OCI-LY3 (cell line): ENCODE measurements at regions not wholly inside any gene's neighbourhood (a gene's known extent, or its start where the extent isn't known, plus 50 kb on each side); places are given as distances from the start of the nearest gene placed in this dataset.

Experiments
- CTCF ChIP-seq: fragments of 200-600, 300-600 bp; sonication (generic); IDR thresholded peaks from 2 replicates; pipeline ENCODE4 v1.5.1; 2014; ENCODE audit warnings: antibody characterized with exemption, low read length, low read depth
- EZH2phosphoT487 ChIP-seq: fragments of 200-600 bp; shearing (Covaris generic); IDR thresholded peaks from 2 replicates; pipeline ENCODE4 v1.6.1; 2018; ENCODE audit warnings: antibody characterized with exemption, mixed run types, low read depth

- no peak for TF ChIP-seq CTCF
- TF ChIP-seq EZH2phosphoT487 = no peak
Observed at GRCh38 chr3:115523458-115523857, 99.9 kb upstream of the GAP43 start.
